ENCODE measurements at regions not wholly inside any gene's neighbourhood (a gene's known extent, or its start where the extent isn't known, plus 50 kb on each side); places are given as distances from the start of the nearest gene placed in this dataset.
"Not testable (repeated sequence)": the region's sequence is repeated elsewhere in the genome, so short reads cannot be mapped to it uniquely, and the experiment has no call there.

- WGBS (ENCODE audit: insufficient coverage): 78% methylated on average over 6 of the region's 7 CpGs
These were observed 765.4 kb upstream of the SPRY2 start for GRCh38 chr13:81106348-81106747.

GRCh38 chr13:81104035-81104715 is 763.2 kb upstream of the SPRY2 start:
- no peaks in the 10 kb centered on the region for H3K36me3 ChIP-seq (replicated peaks in 1 of 2; ENCODE audit: control insufficient read depth in 1 of 2, insufficient read depth in 2 of 2, low read length in 2 of 2)
- H3K27me3 ChIP-seq (ENCODE audit: control insufficient read depth in 2 of 2, insufficient read depth in 2 of 2, low read length in 2 of 2): no peaks in the 10 kb centered on the region
- intact Hi-C loops (cut with micrococcal nuclease): no loop called here
- no peak overlapping the region for H3K27ac ChIP-seq (ENCODE audit: low read depth in 1 of 2, low read length in 2 of 2)
- TF ChIP-seq, protein P1, sequence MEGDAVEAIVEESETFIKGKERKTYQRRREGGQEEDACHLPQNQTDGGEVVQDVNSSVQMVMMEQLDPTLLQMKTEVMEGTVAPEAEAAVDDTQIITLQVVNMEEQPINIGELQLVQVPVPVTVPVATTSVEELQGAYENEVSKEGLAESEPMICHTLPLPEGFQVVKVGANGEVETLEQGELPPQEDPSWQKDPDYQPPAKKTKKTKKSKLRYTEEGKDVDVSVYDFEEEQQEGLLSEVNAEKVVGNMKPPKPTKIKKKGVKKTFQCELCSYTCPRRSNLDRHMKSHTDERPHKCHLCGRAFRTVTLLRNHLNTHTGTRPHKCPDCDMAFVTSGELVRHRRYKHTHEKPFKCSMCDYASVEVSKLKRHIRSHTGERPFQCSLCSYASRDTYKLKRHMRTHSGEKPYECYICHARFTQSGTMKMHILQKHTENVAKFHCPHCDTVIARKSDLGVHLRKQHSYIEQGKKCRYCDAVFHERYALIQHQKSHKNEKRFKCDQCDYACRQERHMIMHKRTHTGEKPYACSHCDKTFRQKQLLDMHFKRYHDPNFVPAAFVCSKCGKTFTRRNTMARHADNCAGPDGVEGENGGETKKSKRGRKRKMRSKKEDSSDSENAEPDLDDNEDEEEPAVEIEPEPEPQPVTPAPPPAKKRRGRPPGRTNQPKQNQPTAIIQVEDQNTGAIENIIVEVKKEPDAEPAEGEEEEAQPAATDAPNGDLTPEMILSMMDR (IDR thresholded peaks at IDR 0.05): no peak
- Mint-ChIP-seq H3K27me3 (ENCODE audit: low read depth in 3 of 3) (no peaks in the 10 kb centered on the region), H3K4me3 (no peak overlapping the region), H3K27ac (no peak overlapping the region), H3K9me3 (peaks cover 0 to 6% (median 2%) of the 10 kb centered on the region in 7 donors), H3K36me3 (no peaks in the 10 kb centered on the region), H3K4me1 (no peaks in the 10 kb centered on the region)
- DNase-seq: no peak
- no CpG with 5 or more reads among the region's 1 CpG for WGBS (ENCODE audit: insufficient coverage)
- H3K79me2 ChIP-seq (ENCODE audit: insufficient read depth, low read length): no peaks in the 10 kb centered on the region
- peaks cover 0 to 2% of the 10 kb centered on the region in 2 donors for H3K9me3 ChIP-seq (replicated peaks in 1 of 2; ENCODE audit: control insufficient read depth in 1 of 2, insufficient read depth in 1 of 2, low read length in 2 of 2)
- H3K4me3 ChIP-seq (replicated peaks in 1 of 3; ENCODE audit: low read depth in 2 of 3, low read length in 3 of 3): no peak overlapping the region
- no peak overlapping the region for H3K9ac ChIP-seq (ENCODE audit: insufficient read depth, low read length, poor library complexity, severe bottlenecking)
- H2AFZ ChIP-seq (ENCODE audit: insufficient read depth, low read depth, low read length, poor library complexity, severe bottlenecking): no peak overlapping the region
- no peaks in the 10 kb centered on the region for H4K20me1 ChIP-seq (ENCODE audit: insufficient read depth, low read length)
- no peak overlapping the region for H3K4me2 ChIP-seq (replicated peaks; ENCODE audit: extremely low read depth, low read length, poor library complexity, severe bottlenecking)
- H3K4me1 ChIP-seq (ENCODE audit: control insufficient read depth in 1 of 2, insufficient read depth in 2 of 2, low read length in 2 of 2): no peaks in the 10 kb centered on the region

More at GRCh38 chr13:81106348-81106747, 765.4 kb upstream of the SPRY2 start:
- TF ChIP-seq, protein P1 (IDR thresholded peaks at IDR 0.05): no peak
- no peaks in the 10 kb centered on the region for H3K36me3 ChIP-seq (replicated peaks in 1 of 2; ENCODE audit: control insufficient read depth in 1 of 2, insufficient read depth in 2 of 2, low read length in 2 of 2)
- no peaks in the 10 kb centered on the region for H4K20me1 ChIP-seq (ENCODE audit: insufficient read depth, low read length)
- no peaks in the 10 kb centered on the region for H3K36me3 Mint-ChIP-seq
- no peak overlapping the region for H3K27ac Mint-ChIP-seq
- no peak overlapping the region for H3K4me2 ChIP-seq (replicated peaks; ENCODE audit: extremely low read depth, low read length, poor library complexity, severe bottlenecking)
- no peaks in the 10 kb centered on the region for H3K27me3 Mint-ChIP-seq (ENCODE audit: low read depth in 3 of 3)
- H3K9me3 Mint-ChIP-seq: peaks cover 0 to 3% (median 0%) of the 10 kb centered on the region in 7 donors
- no peak overlapping the region for H3K4me3 ChIP-seq (replicated peaks in 1 of 3; ENCODE audit: low read depth in 2 of 3, low read length in 3 of 3)
- H3K4me3 Mint-ChIP-seq: no peak overlapping the region
- no peaks in the 10 kb centered on the region for H3K79me2 ChIP-seq (ENCODE audit: insufficient read depth, low read length)
- no peaks in the 10 kb centered on the region for H3K4me1 ChIP-seq (ENCODE audit: control insufficient read depth in 1 of 2, insufficient read depth in 2 of 2, low read length in 2 of 2)
- no peak for DNase-seq
- intact Hi-C loops (cut with micrococcal nuclease): no loop called here
- no peak overlapping the region for H3K27ac ChIP-seq (ENCODE audit: low read depth in 1 of 2, low read length in 2 of 2)
- no peaks in the 10 kb centered on the region for H3K9me3 ChIP-seq (replicated peaks in 1 of 2; ENCODE audit: control insufficient read depth in 1 of 2, insufficient read depth in 1 of 2, low read length in 2 of 2)
- no peaks in the 10 kb centered on the region for H3K27me3 ChIP-seq (ENCODE audit: control insufficient read depth in 2 of 2, insufficient read depth in 2 of 2, low read length in 2 of 2)
- no peaks in the 10 kb centered on the region for H3K4me1 Mint-ChIP-seq
- no peak overlapping the region for H3K9ac ChIP-seq (ENCODE audit: insufficient read depth, low read length, poor library complexity, severe bottlenecking)
- H2AFZ ChIP-seq (ENCODE audit: insufficient read depth, low read depth, low read length, poor library complexity, severe bottlenecking): no peak overlapping the region

DNA sequence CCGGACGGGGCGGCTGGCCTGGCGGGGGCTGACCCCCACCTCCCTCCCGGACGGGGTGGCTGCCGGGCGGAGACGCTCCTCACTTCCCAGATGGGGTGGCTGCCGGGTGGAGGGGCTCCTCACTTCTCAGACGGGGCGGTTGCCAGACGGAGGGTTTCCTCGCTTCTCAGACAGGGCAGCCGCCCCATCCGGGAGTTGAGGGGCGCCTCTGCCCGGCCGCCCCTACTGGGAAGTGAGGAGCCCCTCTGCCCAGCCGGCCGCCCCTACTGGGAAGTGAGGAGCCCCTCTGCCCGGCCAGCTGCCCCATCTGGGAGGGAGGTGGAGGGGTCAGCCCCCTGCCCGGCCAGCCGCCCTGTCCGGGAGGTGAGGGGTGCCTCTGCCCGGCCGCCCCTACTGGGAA is 761.1 kb upstream of the SPRY2 start:
- H3K79me2 ChIP-seq (ENCODE audit: insufficient read depth, low read length); H3K4me3 Mint-ChIP-seq; intact Hi-C loops (cut with micrococcal nuclease); H3K9ac ChIP-seq (ENCODE audit: insufficient read depth, low read length, poor library complexity, severe bottlenecking); H3K36me3 ChIP-seq (replicated peaks in 1 of 2; ENCODE audit: control insufficient read depth in 1 of 2, insufficient read depth in 2 of 2, low read length in 2 of 2); H3K36me3 Mint-ChIP-seq; H3K4me1 ChIP-seq (ENCODE audit: control insufficient read depth in 1 of 2, insufficient read depth in 2 of 2, low read length in 2 of 2); H3K27me3 ChIP-seq (ENCODE audit: control insufficient read depth in 2 of 2, insufficient read depth in 2 of 2, low read length in 2 of 2); H3K4me1 Mint-ChIP-seq; H3K27me3 Mint-ChIP-seq (ENCODE audit: low read depth in 3 of 3); H2AFZ ChIP-seq (ENCODE audit: insufficient read depth, low read depth, low read length, poor library complexity, severe bottlenecking); DNase-seq; H3K4me2 ChIP-seq (replicated peaks; ENCODE audit: extremely low read depth, low read length, poor library complexity, severe bottlenecking); H4K20me1 ChIP-seq (ENCODE audit: insufficient read depth, low read length); H3K9me3 ChIP-seq (replicated peaks in 1 of 2; ENCODE audit: control insufficient read depth in 1 of 2, insufficient read depth in 1 of 2, low read length in 2 of 2); H3K9me3 Mint-ChIP-seq; H3K27ac Mint-ChIP-seq; H3K4me3 ChIP-seq (replicated peaks in 1 of 3; ENCODE audit: low read depth in 2 of 3, low read length in 3 of 3); H3K27ac ChIP-seq (ENCODE audit: low read depth in 1 of 2, low read length in 2 of 2): not testable (repeated sequence)
- 98% methylated on average over 12 of the region's 27 CpGs for WGBS (ENCODE audit: insufficient coverage)

All from CD14-positive monocyte (primary cell).